Fibroblast of gingiva (primary cell): ENCODE measurements at regions not wholly inside any gene's neighbourhood (a gene's known extent, or its start where the extent isn't known, plus 50 kb on each side); places are given as distances from the start of the nearest gene placed in this dataset.
A peak's percentile ranks its signal among the peaks of the same experiment; 100 is the strongest.
"Not testable (repeated sequence)": the region's sequence is repeated elsewhere in the genome, so short reads cannot be mapped to it uniquely, and the experiment has no call there.

Experiments
- DNase-seq: peaks from one replicate; pipeline ENCODE4 v3.0.0-alpha.2; 2011; ENCODE audit warnings: low read depth

DNA sequence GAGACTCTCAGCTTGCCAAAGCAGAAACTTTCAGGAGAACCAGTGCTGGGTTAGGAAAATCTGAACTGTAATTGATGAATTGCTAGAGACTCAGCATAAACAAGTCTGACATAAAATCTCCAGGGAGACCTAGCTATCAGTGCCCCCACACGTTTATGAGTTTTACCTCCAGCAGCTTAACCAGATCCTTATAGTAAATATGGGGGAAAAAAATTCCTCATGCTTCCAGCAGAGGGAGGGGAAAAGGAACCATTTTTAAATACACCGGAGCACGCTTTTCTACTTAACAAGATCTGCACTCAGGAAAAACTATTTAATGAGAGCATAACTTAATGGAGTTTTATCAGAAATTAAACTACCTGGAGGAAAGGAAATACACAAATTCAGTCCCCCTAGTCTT, 1040.7 kb upstream of the INTU start:
- DNase-seq = no peak

GRCh38 chr4:126593626-126594025, 1039.1 kb upstream of the INTU start:
- no peak for DNase-seq

GRCh38 chr4:126595643-126596042, 1037.1 kb upstream of the INTU start:
- no peak for DNase-seq

- no peak for DNase-seq
Measured at GRCh38 chr4:126599746-126600145, 1033.0 kb upstream of the INTU start.

DNA sequence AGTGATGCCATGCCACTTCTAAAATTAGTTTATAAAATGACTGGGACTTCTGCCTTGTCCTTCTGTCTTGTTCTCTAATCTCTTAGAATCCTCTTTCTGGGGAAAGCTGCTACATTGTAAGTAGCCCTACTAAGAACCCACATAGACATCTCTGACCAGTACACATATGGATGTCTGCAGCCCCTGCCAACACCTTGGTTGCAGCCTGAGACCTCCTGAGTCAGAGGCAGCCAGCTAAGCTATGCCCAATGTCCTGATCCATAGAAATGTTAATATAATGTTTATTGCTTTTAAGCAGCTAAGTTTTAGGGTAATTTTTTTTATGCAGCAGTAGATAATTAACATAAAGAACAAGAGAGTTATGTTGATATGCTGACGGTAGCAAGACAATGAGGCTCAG, 1029.5 kb upstream of the INTU start:
- DNase-seq = no peak

GRCh38 chr4:126603825-126604224, 1028.9 kb upstream of the INTU start:
- no peak for DNase-seq

DNA sequence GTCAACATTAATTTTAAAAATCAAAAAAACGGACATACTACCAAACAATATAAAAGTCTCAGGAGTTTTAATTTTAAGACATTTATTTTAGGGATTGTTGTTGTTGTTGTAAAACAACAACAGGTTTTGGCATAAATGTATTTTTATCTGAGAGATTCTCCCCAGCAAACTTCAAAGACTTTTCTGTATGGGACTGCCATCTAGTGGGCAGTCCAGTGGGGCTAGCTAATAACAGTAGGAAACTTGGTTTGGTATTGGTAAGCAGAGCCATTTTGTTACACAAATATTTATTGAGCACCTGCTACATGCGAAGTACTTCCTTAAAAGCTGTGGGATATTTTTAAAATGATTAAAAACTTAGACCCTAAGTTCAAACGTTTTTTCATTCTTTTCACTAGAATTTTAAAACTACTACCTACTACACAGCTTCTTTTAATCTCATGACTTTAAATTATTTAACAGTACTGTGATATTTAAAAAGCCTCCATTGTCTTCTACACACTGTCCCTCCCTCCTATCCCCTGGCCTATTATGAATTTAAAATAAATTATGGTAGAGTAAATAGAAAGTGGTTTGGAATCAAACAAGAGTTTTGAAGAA, 1028.4 kb upstream of the INTU start:
- DNase-seq = peak; percentile 42

DNA sequence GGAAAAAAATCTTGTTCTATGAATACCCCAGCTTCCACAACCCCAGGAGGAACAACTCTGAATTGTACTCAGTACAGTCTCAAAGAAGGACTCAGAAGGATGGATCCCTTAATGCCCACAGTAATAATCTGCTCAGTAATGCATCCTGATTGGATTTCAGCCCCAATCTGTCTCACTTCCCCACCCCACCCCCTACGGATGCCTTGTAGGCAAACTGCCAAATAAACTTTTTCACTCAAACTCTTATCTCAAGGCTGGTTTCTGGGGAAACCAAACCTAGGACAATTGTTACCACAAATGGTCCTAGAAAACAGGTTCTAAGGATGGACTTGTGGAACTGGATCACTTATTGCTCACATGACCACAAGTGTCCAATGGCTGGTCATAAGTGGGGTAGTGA, 1021.8 kb upstream of the INTU start:
- no peak for DNase-seq

DNA sequence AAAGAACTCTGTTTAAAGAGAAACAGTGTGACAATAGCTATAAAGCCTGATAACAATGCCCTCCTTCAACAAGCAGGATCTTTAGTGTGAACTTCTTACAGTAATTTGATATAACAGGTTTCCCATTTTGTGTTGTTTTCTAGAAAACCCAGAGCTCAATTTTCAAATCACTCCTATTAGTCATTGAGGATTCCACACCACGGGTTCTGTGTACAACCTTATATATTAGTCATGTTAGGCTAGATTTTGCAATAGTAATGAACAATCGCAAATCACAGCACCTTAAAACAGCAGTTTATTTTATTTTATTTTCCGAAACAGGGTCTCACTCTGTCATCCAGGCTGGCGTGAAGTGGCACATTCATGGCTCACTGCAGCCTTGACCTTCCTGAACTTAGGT, 1020.9 kb upstream of the INTU start:
- DNase-seq = peak; percentile 37

GRCh38 chr4:126614356-126614855, 1018.4 kb upstream of the INTU start:
- DNase-seq = no peak

- DNase-seq = no peak
Measured at GRCh38 chr4:126616795-126617194, 1016.0 kb upstream of the INTU start.

DNA sequence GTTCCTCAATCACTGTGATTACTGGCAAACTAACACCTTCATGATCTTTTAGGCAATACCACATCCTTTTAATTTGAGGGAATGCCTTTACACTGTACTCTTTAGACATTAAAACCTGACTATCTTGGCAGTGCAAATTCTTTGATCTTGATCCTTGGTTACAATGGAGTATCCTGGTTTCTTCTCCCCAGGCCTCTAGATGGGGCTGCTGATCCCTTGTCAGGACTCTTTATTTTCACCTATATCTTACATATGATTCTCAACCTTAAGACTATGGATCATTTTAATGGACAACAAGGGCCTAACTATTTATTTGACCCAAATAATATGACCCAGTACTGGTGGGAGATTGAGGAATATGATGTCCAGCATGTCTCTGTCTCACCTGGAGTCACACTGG, 1005.5 kb upstream of the INTU start:
- DNase-seq = peak; percentile 24

GRCh38 chr4:126628933-126629332, 1003.8 kb upstream of the INTU start:
- DNase-seq = no peak

DNA sequence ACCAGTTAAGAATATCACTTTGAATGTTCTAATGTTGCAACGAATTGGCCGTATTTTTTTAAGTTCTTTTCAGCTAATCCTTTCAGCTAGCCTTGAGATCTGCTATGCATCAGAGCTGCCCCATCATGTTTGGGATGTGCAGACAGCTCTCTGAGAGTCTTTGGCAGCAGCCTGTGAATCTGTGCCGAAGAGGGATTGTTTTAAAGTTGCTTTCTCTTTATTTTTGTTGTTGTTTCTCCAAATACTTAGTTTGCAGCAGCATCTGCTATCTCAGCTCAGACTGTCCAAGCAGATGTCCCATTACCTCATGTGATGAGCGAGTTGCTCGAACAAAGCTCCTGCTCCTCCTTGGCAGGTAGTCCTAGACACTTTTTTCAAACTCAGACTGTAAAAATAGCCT, 1002.5 kb upstream of the INTU start:
- peak; percentile 33 for DNase-seq

DNA sequence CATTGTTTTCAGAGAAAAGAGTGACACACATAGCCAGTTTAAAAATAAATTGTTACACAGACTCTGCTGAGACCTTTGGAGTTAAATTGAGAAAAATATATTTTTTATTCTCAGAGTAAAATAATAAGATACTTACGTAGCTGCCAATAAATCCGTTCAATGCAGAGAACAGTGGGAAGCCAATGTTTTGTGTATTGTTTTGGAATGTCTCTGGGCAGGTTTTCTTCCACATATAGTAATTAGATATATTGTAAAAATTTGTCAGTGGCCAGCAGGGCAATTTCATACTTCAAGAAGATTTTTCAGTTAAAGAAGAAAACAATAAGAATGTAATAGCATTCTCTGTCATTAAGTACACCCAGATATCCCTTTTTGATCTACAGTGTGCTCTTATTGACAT, 999.5 kb upstream of the INTU start:
- no peak for DNase-seq

DNA sequence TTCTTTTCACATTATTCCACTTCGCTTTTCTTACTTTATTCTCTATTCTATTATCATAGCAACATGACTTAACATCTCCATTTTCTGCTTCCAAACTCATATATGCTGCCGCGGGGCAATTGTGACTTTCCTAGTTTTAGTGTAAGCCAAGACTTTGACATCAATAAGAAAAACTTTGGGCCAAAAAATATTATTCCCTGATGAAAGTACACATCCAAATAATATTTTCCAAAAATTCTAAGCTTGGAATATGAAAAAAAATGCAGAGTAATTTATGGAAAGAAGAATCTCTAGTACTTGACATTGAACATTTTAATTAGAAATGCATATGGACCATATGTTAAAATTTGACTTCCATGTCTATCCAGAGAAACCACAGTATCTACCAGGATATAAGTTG, 995.1 kb upstream of the INTU start:
- no peak for DNase-seq

DNA sequence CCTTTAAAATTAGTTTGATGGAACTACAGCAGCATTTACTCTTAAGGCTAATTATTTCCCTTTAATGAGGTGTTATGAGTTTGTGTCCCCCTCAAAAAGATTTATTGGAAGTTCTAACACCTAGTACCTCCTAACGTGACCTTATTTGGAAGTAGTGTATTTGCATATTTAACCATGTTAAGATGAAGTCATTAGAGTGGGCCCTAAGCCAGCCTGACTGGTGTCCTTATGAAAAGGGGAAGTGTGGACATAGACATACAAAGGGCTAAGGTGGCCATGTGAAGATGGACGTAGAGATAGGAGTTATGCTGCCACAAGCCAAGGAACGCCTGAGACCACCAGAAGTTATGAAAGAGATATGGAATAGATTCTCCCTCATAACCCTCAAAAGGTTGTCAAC, 985.4 kb upstream of the INTU start:
- DNase-seq = no peak

DNA sequence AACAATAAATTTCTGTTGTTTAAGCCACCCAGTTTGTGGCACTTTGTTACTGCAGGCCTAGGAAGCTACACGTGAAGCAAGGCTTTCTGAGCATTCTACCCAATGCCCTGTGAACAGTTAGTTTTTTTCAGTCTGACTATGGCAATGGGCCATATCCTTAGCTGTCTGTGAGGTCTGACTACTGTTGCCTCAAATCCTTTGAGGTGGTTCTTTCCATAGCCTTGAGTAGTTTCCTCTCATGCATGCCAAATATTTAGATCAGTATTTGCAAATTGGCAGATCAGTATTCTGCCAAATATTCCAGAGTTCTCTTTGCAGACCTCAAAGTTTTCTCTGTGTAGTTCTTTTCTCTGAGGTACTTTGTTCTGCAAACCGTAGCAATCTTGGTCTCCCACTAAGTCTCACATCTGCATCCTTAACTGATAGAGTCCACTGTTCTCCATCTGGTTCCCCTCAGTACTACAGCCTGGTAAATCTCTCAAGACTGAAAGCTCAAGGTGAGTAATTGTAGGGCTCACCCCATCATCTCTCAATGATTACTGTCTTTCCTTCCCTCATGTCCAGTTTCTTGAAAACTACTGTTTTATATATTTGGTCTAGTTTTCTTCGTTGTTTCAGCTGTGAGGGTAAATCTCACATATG, 984.9 kb upstream of the INTU start:
- peak; percentile 26 for DNase-seq

GRCh38 chr4:126658411-126658810, 974.3 kb upstream of the INTU start:
- DNase-seq = no peak

- DNase-seq = peak; percentile 12
Measured at GRCh38 chr4:126661194-126661593, 971.6 kb upstream of the INTU start.

- DNase-seq = no peak
Measured at GRCh38 chr4:126664839-126665238, 967.9 kb upstream of the INTU start.

DNA sequence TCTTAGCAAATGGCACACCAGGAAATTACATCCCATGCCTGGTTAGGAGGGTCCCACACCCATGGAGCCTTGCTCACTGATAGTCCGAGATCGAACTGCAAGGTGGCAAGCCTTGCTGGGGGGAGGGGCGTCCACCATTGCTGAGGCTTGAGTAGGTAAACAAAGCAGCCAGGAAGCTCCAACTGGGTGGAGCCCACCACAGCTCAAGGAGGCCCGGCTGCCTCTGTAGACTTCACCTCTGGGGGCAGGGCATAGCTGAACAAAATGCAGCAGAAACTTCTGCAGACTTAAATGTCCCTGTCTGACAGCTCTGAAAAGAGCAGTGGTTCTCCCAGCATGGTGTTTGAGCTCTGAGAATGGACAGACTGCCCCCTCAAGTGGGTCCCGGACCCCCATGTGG, 962.7 kb upstream of the INTU start:
- not testable (repeated sequence) for DNase-seq

- DNase-seq = no peak
Measured at GRCh38 chr4:126678618-126679017, 954.1 kb upstream of the INTU start.

DNA sequence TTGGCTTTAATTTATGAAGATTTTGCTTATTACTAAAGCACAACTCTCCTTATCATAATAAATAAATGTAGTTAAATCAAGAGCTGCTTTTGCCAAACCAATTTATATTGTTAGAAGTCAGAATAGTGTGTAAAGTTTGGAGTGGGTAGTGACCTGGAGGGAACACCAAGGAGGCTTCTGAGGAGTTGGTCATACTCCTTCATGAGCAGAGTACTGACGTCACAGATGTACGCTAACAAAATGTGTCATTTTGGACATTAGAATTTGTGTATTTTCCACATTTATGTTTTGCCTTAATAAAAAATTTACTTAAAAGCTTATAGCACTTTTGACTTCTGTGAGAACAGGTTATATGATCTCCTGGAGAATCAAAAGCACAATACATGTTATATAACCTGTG, 953.5 kb upstream of the INTU start:
- no peak for DNase-seq
